Thyroid gland (tissue), 4 donors: ENCODE measurements at regions not wholly inside any gene's neighbourhood (a gene's known extent, or its start where the extent isn't known, plus 50 kb on each side); places are given as distances from the start of the nearest gene placed in this dataset.

Source experiments
- DNase-seq, 2 donors: peaks; one replicate each; pipeline ENCODE4 v3.0.0-alpha.2; 2019
- H3K27ac ChIP-seq, 3 donors: fragments of 200-600 bp; sonication (generic); 1 replicate in 2 of 3; 2 replicates in 1 of 3; pipeline ENCODE4 v1.5.1; 2016 to 2019; ENCODE audit warnings: mild to moderate bottlenecking in 1 of 3, moderate library complexity in 1 of 3
- H3K27me3 ChIP-seq: fragments of 200-600 bp; sonication (generic); one replicate; pipeline ENCODE4 v1.5.1; 2019
- H3K36me3 ChIP-seq, 2 donors: fragments of 200-600 bp; sonication (generic); one replicate each; pipeline ENCODE4 v1.5.1; 2016 to 2019
- H3K4me1 ChIP-seq, 2 donors: fragments of 200-600 bp; sonication (generic); one replicate each; pipeline ENCODE4 v1.5.1; 2017 to 2019
- H3K4me3 ChIP-seq, 3 donors: fragments of 200-600 bp; sonication (generic); replicated peaks in 1 of 3; 1 replicate in 2 of 3; 2 replicates in 1 of 3; pipeline ENCODE4 v1.5.1; 2016; ENCODE audit warnings: mild to moderate bottlenecking in 1 of 3
- H3K9me3 ChIP-seq: fragments of 200-600 bp; sonication (generic); one replicate; pipeline ENCODE4 v1.5.1; 2017
- POLR2A ChIP-seq, 2 donors: fragments of 450-650 bp; IDR thresholded peaks; one replicate each; pipeline ENCODE4 v1.6.1; 2017; ENCODE audit warnings: antibody characterized with exemption in 2 of 2, mild to moderate bottlenecking in 2 of 2, moderate library complexity in 1 of 2
- WGBS, 2 donors: methylation state at CpG; one replicate each; pipeline ENCODE4 v1.1.5; 2017; 5-methylcytosine and 5-hydroxymethylcytosine counted together
- intact Hi-C: fragments of 100-400 bp; cut with DNase I; formaldehyde crosslinking; loops from one replicate; pipeline ENCODE4 v1.15.1; 2023
- TF ChIP-seq, protein P1 (sequence below), 6 experiments: fragments of 200-600 bp in 3 of 6; fragments of 450-650 bp in 3 of 6; sonication (generic) in 3 of 6; IDR thresholded peaks; one replicate each; pipeline ENCODE4 v1.5.1; 2016 to 2019; ENCODE audit warnings: antibody characterized with exemption in 6 of 6, mild to moderate bottlenecking in 2 of 6, inconsistent platforms in 1 of 6, moderate library complexity in 1 of 6

DNA sequence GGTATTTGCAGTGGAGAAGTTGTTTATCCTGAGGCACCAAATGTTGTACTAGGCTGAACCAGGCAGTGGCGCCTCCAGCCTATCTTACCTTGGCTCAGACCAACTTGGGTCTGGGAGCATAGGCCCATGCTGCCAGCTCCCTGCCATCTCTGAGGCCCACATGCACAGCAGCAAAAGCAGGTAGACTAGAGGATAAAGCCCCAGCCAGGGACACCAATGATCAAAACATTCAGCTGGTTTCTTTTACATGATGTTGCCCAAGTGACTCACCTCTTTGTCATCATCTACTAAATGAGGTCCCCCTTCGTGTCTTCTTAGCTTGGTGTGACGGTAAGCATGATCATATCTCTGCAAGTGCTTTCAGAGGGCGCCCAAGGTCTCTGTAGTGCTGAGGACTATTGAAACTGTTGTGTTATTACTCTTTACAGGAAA lies 112.1 kb upstream of the DRD2 start:
- Histone ChIP-seq H3K27ac (no peak overlapping the region), H3K36me3 (no peaks in the 10 kb centered on the region), H3K27me3 (no peaks in the 10 kb centered on the region), H3K9me3 (no peaks in the 10 kb centered on the region), H3K4me1 (no peaks in the 10 kb centered on the region), H3K4me3 (no peak overlapping the region)
- no peak for TF ChIP-seq POLR2A (IDR thresholded peaks at IDR 0.05)
- TF ChIP-seq, protein P1, sequence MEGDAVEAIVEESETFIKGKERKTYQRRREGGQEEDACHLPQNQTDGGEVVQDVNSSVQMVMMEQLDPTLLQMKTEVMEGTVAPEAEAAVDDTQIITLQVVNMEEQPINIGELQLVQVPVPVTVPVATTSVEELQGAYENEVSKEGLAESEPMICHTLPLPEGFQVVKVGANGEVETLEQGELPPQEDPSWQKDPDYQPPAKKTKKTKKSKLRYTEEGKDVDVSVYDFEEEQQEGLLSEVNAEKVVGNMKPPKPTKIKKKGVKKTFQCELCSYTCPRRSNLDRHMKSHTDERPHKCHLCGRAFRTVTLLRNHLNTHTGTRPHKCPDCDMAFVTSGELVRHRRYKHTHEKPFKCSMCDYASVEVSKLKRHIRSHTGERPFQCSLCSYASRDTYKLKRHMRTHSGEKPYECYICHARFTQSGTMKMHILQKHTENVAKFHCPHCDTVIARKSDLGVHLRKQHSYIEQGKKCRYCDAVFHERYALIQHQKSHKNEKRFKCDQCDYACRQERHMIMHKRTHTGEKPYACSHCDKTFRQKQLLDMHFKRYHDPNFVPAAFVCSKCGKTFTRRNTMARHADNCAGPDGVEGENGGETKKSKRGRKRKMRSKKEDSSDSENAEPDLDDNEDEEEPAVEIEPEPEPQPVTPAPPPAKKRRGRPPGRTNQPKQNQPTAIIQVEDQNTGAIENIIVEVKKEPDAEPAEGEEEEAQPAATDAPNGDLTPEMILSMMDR (IDR thresholded peaks at IDR 0.05), result no peak
- intact Hi-C loops, result no loop called here
- no peak for DNase-seq
- 82 to 98% methylated on average over 4 of the region's 4 CpGs for WGBS, 2 donors

DNA sequence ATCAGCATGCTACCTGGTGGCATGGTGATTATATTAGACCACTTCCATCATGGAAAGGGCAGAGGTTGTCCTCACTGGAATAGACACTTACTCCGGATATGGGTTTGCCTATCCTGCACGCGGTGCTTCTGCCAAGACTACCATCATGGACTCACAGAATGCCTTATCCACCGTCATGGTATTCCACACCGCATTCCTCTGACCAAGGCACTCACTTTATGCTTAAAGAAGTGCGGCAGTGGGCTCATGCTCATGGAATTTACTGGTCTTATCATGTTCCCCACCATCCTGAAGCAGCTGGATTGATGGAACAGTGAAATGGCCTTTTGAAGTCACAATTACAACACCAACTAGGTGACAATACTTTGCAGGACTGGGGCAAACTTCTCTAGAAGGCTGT lies 109.2 kb upstream of the DRD2 start:
- Histone ChIP-seq H3K4me1 (no peaks in the 10 kb centered on the region), H3K27ac (no peak overlapping the region), H3K36me3 (no peaks in the 10 kb centered on the region), H3K9me3 (no peaks in the 10 kb centered on the region), H3K27me3 (no peaks in the 10 kb centered on the region), H3K4me3 (no peak overlapping the region)
- intact Hi-C loops, result no loop called here
- TF ChIP-seq POLR2A (IDR thresholded peaks at IDR 0.05), result no peak
- TF ChIP-seq, protein P1 (IDR thresholded peaks at IDR 0.05), result no peak
- 96 to 98% methylated on average over 6 of the region's 6 CpGs for WGBS, 2 donors
- DNase-seq, result no peak

DNA sequence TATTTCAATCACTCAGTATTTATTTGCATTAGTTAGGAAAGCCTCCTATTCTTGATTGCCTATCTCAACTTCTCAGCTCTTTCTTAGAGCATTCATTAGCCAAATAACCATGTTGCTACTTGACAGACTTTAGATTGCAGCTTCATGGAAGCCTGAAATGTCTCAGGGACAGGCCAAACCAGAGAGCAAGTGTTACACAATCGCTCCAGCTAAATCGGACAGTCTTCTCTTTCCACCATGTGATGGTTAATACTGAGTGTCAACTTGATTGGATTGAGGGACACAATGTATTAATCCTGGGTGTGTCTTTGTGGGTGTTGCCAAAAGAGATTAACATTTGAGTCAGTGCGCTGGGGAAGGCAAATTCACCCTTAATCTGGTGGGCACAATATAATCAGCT lies 106.5 kb upstream of the DRD2 start:
- intact Hi-C loops, result no loop called here
- Histone ChIP-seq H3K27me3 (no peaks in the 10 kb centered on the region), H3K27ac (no peak overlapping the region), H3K4me1 (peaks cover 0 to 6% of the 10 kb centered on the region in 2 donors), H3K36me3 (no peaks in the 10 kb centered on the region), H3K4me3 (no peak overlapping the region), H3K9me3 (no peaks in the 10 kb centered on the region)
- WGBS, 2 donors, result 77 to 86% methylated on average over 3 of the region's 3 CpGs
- DNase-seq, result no peak
- no peak for TF ChIP-seq POLR2A (IDR thresholded peaks at IDR 0.05)
- TF ChIP-seq, protein P1 (IDR thresholded peaks at IDR 0.05), result no peak

GRCh38 chr11:113579292-113579940 lies 104.2 kb upstream of the DRD2 start:
- H3K27me3 ChIP-seq, result no peaks in the 10 kb centered on the region
- DNase-seq, result no peak
- peaks cover 0 to 6% of the 10 kb centered on the region in 2 donors for H3K4me1 ChIP-seq
- no peak overlapping the region for H3K4me3 ChIP-seq
- no peak overlapping the region for H3K27ac ChIP-seq
- TF ChIP-seq POLR2A (IDR thresholded peaks at IDR 0.05), result no peak
- TF ChIP-seq, protein P1 (IDR thresholded peaks at IDR 0.05), result no peak
- WGBS, 2 donors, result 73 to 84% methylated on average over 11 of the region's 11 CpGs
- no peaks in the 10 kb centered on the region for H3K9me3 ChIP-seq
- intact Hi-C loops, result no loop called here
- H3K36me3 ChIP-seq, result no peaks in the 10 kb centered on the region

DNA sequence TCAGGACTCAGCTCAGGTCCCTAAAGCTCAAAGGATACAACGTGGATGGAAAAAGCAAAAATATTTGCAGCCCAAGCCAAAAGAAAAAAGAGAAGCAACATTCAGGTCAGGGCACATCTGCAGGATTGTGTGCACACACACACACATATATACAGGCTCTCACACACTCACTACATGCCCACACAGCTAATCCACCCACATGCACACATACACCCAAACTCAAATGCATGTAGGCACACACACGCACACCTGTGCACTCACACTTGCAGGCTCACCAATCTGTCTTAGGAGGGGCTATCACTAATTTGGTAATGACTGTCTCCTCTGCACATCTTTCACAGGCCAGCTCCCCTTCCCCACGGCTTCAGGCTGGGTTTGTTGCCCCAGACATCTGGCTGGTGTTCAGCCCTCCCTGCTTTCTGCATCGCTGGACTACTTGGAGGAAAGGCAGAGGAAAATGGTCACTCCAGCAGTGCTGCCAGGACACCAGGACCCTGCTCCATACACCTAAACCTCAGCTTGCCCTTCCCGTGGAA lies 103.6 kb upstream of the DRD2 start:
- Histone ChIP-seq H3K9me3 (no peaks in the 10 kb centered on the region), H3K36me3 (no peaks in the 10 kb centered on the region), H3K27ac (no peak overlapping the region), H3K4me1 (peaks cover 0 to 6% of the 10 kb centered on the region in 2 donors), H3K27me3 (no peaks in the 10 kb centered on the region), H3K4me3 (no peak overlapping the region)
- WGBS, 2 donors, result 54 to 60% methylated on average over 5 of the region's 5 CpGs
- no peak for TF ChIP-seq POLR2A (IDR thresholded peaks at IDR 0.05)
- TF ChIP-seq, protein P1 (IDR thresholded peaks at IDR 0.05), result no peak
- no peak for DNase-seq
- intact Hi-C loops, result no loop called here
